SK-N-SH treated with all-trans-retinoic acid at 6 μM for 48 hours (cell line): ENCODE measurements at regions not wholly inside any gene's neighbourhood (a gene's known extent, or its start where the extent isn't known, plus 50 kb on each side); places are given as distances from the start of the nearest gene placed in this dataset.

ENCODE experiments used
- ATAC-seq: fragments of 200-7000 bp; cut with Tn5 transposase; 3 replicates; pipeline ENCODE4 v1.9.1; 2020; ENCODE audit warnings: mild to moderate bottlenecking, moderate library complexity
- ARNTL ChIP-seq: fragments of 450-650 bp; formaldehyde crosslinking; IDR thresholded peaks from 2 replicates; pipeline ENCODE4 v1.5.0; 2020; ENCODE audit warnings: low read depth, mild to moderate bottlenecking, moderate library complexity, borderline replicate concordance
- BACH2 ChIP-seq: fragments of 250-450 bp; sonication (Bioruptor Pico); IDR thresholded peaks from 2 replicates; pipeline ENCODE4 v1.9.0; 2021; ENCODE audit warnings: mild to moderate bottlenecking, borderline replicate concordance
- CSDC2 ChIP-seq: fragments of 250-450 bp; sonication (Bioruptor Pico); IDR thresholded peaks from 2 replicates; pipeline ENCODE4 v1.5.0; 2020; ENCODE audit warnings: mild to moderate bottlenecking, moderate library complexity
- CSRNP3 ChIP-seq: fragments of 250-450 bp; sonication (Bioruptor Pico); IDR thresholded peaks from 2 replicates; pipeline ENCODE4 v1.5.1; 2021; ENCODE audit warnings: mild to moderate bottlenecking, moderate library complexity
- ESRRG ChIP-seq: fragments of 250-450 bp; sonication (Bioruptor Pico); IDR thresholded peaks from 2 replicates; pipeline ENCODE4 v1.6.1; 2021; ENCODE audit warnings: mild to moderate bottlenecking
- GLIS3 ChIP-seq: fragments of 250-450 bp; sonication (Bioruptor Pico); IDR thresholded peaks from 2 replicates; pipeline ENCODE4 v1.5.0; 2020; ENCODE audit warnings: mild to moderate bottlenecking, moderate library complexity
- ISL1 ChIP-seq: fragments of 250-450 bp; sonication (Bioruptor Pico); IDR thresholded peaks from 2 replicates; pipeline ENCODE4 v2.1.2; 2022; ENCODE audit warnings: mild to moderate bottlenecking, moderate library complexity
- OSR1 ChIP-seq: fragments of 250-450 bp; sonication (Bioruptor Pico); IDR thresholded peaks from 2 replicates; pipeline ENCODE4 v1.8.0; 2022; ENCODE audit warnings: moderate library complexity, mild to moderate bottlenecking, inconsistent platforms
- PATZ1 ChIP-seq: fragments of 250-450 bp; sonication (Bioruptor Pico); IDR thresholded peaks from 2 replicates; pipeline ENCODE4 v1.8.0; 2020; ENCODE audit warnings: mild to moderate bottlenecking, moderate library complexity, borderline replicate concordance
- PPARA ChIP-seq: fragments of 250-450 bp; sonication (Bioruptor Pico); IDR thresholded peaks from 2 replicates; pipeline ENCODE4 v1.5.0; 2020; ENCODE audit warnings: mild to moderate bottlenecking, borderline replicate concordance
- RARB ChIP-seq: fragments of 250-450 bp; sonication (Bioruptor Pico); IDR thresholded peaks from 2 replicates; pipeline ENCODE4 v1.8.0; 2021; ENCODE audit warnings: mild to moderate bottlenecking, moderate library complexity
- SNAI2 ChIP-seq: fragments of 250-450 bp; sonication (Bioruptor Pico); IDR thresholded peaks from 2 replicates; pipeline ENCODE4 v1.5.0; 2020; ENCODE audit warnings: mild to moderate bottlenecking, moderate library complexity
- TCF4 ChIP-seq: fragments of 250-450 bp; sonication (Bioruptor Pico); IDR thresholded peaks from 2 replicates; pipeline ENCODE4 v1.8.0; 2021; ENCODE audit warnings: mild to moderate bottlenecking, moderate library complexity, borderline replicate concordance
- TSHZ2 ChIP-seq: fragments of 250-450 bp; sonication (Bioruptor Pico); IDR thresholded peaks from 2 replicates; pipeline ENCODE4 v1.5.0; 2020; ENCODE audit warnings: mild to moderate bottlenecking, moderate library complexity
- ZC3H10 ChIP-seq: fragments of 250-450 bp; sonication (Bioruptor Pico); IDR thresholded peaks from 2 replicates; pipeline ENCODE4 v1.5.1; 2021; ENCODE audit warnings: mild to moderate bottlenecking, moderate library complexity
- ZFP3 ChIP-seq: fragments of 250-450 bp; sonication (Bioruptor Pico); IDR thresholded peaks from 2 replicates; pipeline ENCODE4 v1.5.0; 2020; ENCODE audit warnings: mild to moderate bottlenecking, moderate library complexity
- ZFP30 ChIP-seq: fragments of 450-650 bp; formaldehyde crosslinking; IDR thresholded peaks from 2 replicates; pipeline ENCODE4 v1.5.0; 2022; ENCODE audit warnings: mild to moderate bottlenecking, moderate library complexity
- ZNF565 ChIP-seq: fragments of 450-650 bp; formaldehyde crosslinking; conservative IDR thresholded peaks from 2 replicates; pipeline ENCODE4 v1.5.0; 2020; ENCODE audit warnings: low read depth, mild to moderate bottlenecking, moderate library complexity
- ZNF70 ChIP-seq: fragments of 450-650 bp; formaldehyde crosslinking; IDR thresholded peaks from 2 replicates; pipeline ENCODE4 v1.5.0; 2020; ENCODE audit warnings: mild to moderate bottlenecking, moderate library complexity
- ZNF8 ChIP-seq: fragments of 450-650 bp; formaldehyde crosslinking; IDR thresholded peaks from 2 replicates; pipeline ENCODE4 v1.5.0; 2020; ENCODE audit warnings: mild to moderate bottlenecking, moderate library complexity
- TF ChIP-seq, protein P1 (sequence below): fragments of 250-450 bp; sonication (Bioruptor Pico); IDR thresholded peaks from 2 replicates; pipeline ENCODE4 v1.8.0; 2021; ENCODE audit warnings: low read depth, mild to moderate bottlenecking, moderate library complexity, borderline replicate concordance

- no peak for ATAC-seq
- TF ChIP-seq TCF4 (CRISPR knock-in tag) (no peak), ESRRG (no peak), ISL1 (CRISPR knock-in tag) (no peak), SNAI2 (no peak), RARB (CRISPR knock-in tag) (no peak), ZNF565 (CRISPR knock-in tag) (no peak), ZC3H10 (CRISPR knock-in tag) (no peak), ZNF8 (CRISPR knock-in tag) (no peak), TSHZ2 (CRISPR knock-in tag) (no peak), OSR1 (CRISPR knock-in tag) (no peak)
These were observed 390.5 kb downstream of the PRDM2 start for GRCh38 chr1:14090531-14090930.

GRCh38 chr1:14094611-14095400 is 394.8 kb downstream of the PRDM2 start:
- TF ChIP-seq ISL1 (CRISPR knock-in tag) = no peak
- no peak for TF ChIP-seq ARNTL (CRISPR knock-in tag)
- no peak for TF ChIP-seq BACH2 (CRISPR knock-in tag)
- no peak for TF ChIP-seq ESRRG
- no peak for ATAC-seq

GRCh38 chr1:14098294-14098913 is 398.4 kb downstream of the PRDM2 start:
- TF ChIP-seq RARB (CRISPR knock-in tag) = no peak
- TF ChIP-seq ZNF70 = no peak
- TF ChIP-seq ARNTL (CRISPR knock-in tag) = no peak
- no peak for TF ChIP-seq GLIS3 (CRISPR knock-in tag)
- TF ChIP-seq PATZ1 (CRISPR knock-in tag) = no peak
- TF ChIP-seq CSRNP3 = no peak
- TF ChIP-seq ZC3H10 (CRISPR knock-in tag) = no peak
- TF ChIP-seq, protein P1, sequence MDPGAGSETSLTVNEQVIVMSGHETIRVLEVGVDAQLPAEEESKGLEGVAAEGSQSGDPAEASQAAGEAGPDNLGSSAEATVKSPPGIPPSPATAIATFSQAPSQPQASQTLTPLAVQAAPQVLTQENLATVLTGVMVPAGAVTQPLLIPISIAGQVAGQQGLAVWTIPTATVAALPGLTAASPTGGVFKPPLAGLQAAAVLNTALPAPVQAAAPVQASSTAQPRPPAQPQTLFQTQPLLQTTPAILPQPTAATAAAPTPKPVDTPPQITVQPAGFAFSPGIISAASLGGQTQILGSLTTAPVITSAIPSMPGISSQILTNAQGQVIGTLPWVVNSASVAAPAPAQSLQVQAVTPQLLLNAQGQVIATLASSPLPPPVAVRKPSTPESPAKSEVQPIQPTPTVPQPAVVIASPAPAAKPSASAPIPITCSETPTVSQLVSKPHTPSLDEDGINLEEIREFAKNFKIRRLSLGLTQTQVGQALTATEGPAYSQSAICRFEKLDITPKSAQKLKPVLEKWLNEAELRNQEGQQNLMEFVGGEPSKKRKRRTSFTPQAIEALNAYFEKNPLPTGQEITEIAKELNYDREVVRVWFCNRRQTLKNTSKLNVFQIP (CRISPR knock-in tag) = no peak
- TF ChIP-seq ZFP3 (CRISPR knock-in tag) = no peak
- TF ChIP-seq ZFP30 (CRISPR knock-in tag) = no peak
- TF ChIP-seq CSDC2 = no peak
- TF ChIP-seq TSHZ2 (CRISPR knock-in tag) = no peak
- no peak for TF ChIP-seq ESRRG
- no peak for TF ChIP-seq OSR1 (CRISPR knock-in tag)
- TF ChIP-seq PPARA (CRISPR knock-in tag) = no peak
- TF ChIP-seq ISL1 (CRISPR knock-in tag) = no peak
- TF ChIP-seq ZNF8 (CRISPR knock-in tag) = no peak
- no peak for ATAC-seq
